MCF 10A (cell line): ENCODE measurements at regions not wholly inside any gene's neighbourhood (a gene's known extent, or its start where the extent isn't known, plus 50 kb on each side); places are given as distances from the start of the nearest gene placed in this dataset.

Experiments used
- BruUV-seq: library from RNA; stranded (reverse); fragments of 400-500 nt; replicated peaks from 2 replicates; lab custom pipeline; 2021; lab: Mats Ljungman, UMichigan
- CTCF ChIA-PET: fragments of 300-600 bp; sonication (Branson Sonifier 250); formaldehyde crosslinking; extraction: SDS; loops from one replicate; lab custom pipeline; 2021; ENCODE audit warnings: antibody characterized with exemption, inconsistent platforms; lab: Yijun Ruan, JAX
- POLR2A ChIA-PET: fragments of 300-600, 350-650 bp; sonication (Branson Sonifier 250); formaldehyde crosslinking; extraction: SDS; loops from one replicate; lab custom pipeline; 2020; ENCODE audit warnings: antibody characterized with exemption, inconsistent platforms; lab: Yijun Ruan, JAX
- DNase-seq: peaks from one replicate; pipeline ENCODE4 v3.0.0-alpha.2; 2018; ENCODE audit not compliant: unreplicated experiment
- H3K27ac Mint-ChIP-seq: one replicate; pipeline ENCODE4 v1.8.0; 2022; ENCODE audit warnings: mild to moderate bottlenecking, low read depth, mixed read lengths; ENCODE audit not compliant: unreplicated experiment
- H3K27me3 Mint-ChIP-seq: one replicate; pipeline ENCODE4 v1.8.0; 2022; ENCODE audit warnings: mixed read lengths; ENCODE audit not compliant: insufficient read depth, unreplicated experiment
- H3K36me3 Mint-ChIP-seq: one replicate; pipeline ENCODE4 v1.8.0; 2022; ENCODE audit warnings: mild to moderate bottlenecking, moderate library complexity, mixed read lengths; ENCODE audit not compliant: insufficient read depth, unreplicated experiment
- H3K4me1 Mint-ChIP-seq: one replicate; pipeline ENCODE4 v1.8.0; 2022; ENCODE audit warnings: mixed read lengths; ENCODE audit not compliant: insufficient read depth, unreplicated experiment
- H3K4me3 Mint-ChIP-seq: one replicate; pipeline ENCODE4 v1.8.0; 2022; ENCODE audit warnings: mild to moderate bottlenecking, moderate library complexity, mixed read lengths; ENCODE audit not compliant: unreplicated experiment
- H3K9me3 Mint-ChIP-seq: one replicate; pipeline ENCODE4 v1.8.0; 2022; ENCODE audit warnings: mixed read lengths; ENCODE audit not compliant: unreplicated experiment
- intact Hi-C: fragments of 100-400 bp; cut with micrococcal nuclease; formaldehyde crosslinking; loops from 2 replicates; pipeline ENCODE4 v1.14.1; 2022
- TF ChIP-seq, protein P1 (sequence below): fragments of 200-600 bp; IDR thresholded peaks from one replicate; pipeline ENCODE4 v1.8.0; 2022; ENCODE audit warnings: antibody characterized with exemption, mild to moderate bottlenecking; ENCODE audit not compliant: unreplicated experiment

DNA sequence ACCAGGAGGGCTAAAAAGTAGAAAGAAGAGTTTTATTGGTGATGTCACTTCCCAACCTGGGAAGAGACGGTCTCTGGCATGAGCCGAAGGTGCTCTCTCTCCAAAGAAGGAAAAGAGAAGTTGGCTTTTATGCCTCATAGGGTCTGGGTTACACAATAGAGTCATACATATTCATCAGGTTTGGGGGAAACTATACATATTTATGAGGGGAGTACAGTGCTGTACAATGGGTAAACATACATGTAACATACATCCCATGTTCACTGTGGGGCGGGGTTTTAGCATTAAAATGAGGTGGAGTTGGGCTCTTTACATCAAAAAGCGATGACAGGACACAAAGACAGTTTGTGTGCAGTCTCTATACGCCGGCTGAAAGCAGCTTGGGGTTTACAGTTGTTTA lies 701.7 kb downstream of the TYW1 start:
- H3K27ac Mint-ChIP-seq, result no peak overlapping the region
- H3K36me3 Mint-ChIP-seq, result peaks cover 7% of the 10 kb centered on the region
- intact Hi-C loops, result no loop called here
- H3K9me3 Mint-ChIP-seq, result peaks cover 40% of the 10 kb centered on the region
- ChIA-PET POLR2A (no interaction called here), CTCF (no interaction called here)
- no peaks in the 10 kb centered on the region for H3K27me3 Mint-ChIP-seq
- DNase-seq, result no peak
- no peak overlapping the region for H3K4me3 Mint-ChIP-seq
- BruUV-seq, result no TSS peak
- TF ChIP-seq, protein P1, sequence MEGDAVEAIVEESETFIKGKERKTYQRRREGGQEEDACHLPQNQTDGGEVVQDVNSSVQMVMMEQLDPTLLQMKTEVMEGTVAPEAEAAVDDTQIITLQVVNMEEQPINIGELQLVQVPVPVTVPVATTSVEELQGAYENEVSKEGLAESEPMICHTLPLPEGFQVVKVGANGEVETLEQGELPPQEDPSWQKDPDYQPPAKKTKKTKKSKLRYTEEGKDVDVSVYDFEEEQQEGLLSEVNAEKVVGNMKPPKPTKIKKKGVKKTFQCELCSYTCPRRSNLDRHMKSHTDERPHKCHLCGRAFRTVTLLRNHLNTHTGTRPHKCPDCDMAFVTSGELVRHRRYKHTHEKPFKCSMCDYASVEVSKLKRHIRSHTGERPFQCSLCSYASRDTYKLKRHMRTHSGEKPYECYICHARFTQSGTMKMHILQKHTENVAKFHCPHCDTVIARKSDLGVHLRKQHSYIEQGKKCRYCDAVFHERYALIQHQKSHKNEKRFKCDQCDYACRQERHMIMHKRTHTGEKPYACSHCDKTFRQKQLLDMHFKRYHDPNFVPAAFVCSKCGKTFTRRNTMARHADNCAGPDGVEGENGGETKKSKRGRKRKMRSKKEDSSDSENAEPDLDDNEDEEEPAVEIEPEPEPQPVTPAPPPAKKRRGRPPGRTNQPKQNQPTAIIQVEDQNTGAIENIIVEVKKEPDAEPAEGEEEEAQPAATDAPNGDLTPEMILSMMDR, result no peak
- no peaks in the 10 kb centered on the region for H3K4me1 Mint-ChIP-seq

DNA sequence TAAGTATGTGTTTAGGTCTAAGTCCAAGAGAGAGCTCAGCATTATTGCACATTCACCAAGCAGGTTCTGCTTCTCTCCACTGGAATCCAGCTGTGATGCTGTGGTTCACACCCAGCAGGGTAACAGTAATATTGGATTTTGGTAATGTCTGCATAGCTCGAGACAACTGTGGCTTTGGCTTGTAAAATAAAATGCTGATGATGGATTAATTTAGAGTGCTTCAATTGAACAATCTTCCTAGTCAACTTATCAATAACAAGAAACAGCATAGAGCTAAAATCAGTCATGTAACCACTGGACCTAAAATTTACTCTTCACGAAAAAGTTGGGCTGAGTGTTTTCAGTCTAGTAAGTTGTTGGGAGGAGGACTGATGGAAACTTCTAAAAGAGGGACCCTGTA lies 709.2 kb downstream of the TYW1 start:
- Mint-ChIP-seq H3K27ac (no peak overlapping the region), H3K27me3 (no peaks in the 10 kb centered on the region), H3K36me3 (peaks cover 7% of the 10 kb centered on the region), H3K4me1 (no peaks in the 10 kb centered on the region), H3K4me3 (no peak overlapping the region), H3K9me3 (peaks cover 52% of the 10 kb centered on the region)
- intact Hi-C loops, result no loop called here
- POLR2A ChIA-PET, result no interaction called here
- DNase-seq, result no peak
- CTCF ChIA-PET, result interaction anchor here (0.8 kb wide), 1 partner anchor 13 kb away, joined by 3 read pairs; no protein-coding TSS in a partner anchor
- TF ChIP-seq, protein P1, result no peak
- BruUV-seq, result no TSS peak

GRCh38 chr7:67711706-67712105 lies 715.1 kb downstream of the TYW1 start:
- Mint-ChIP-seq H3K27ac (no peak overlapping the region), H3K4me3 (no peak overlapping the region), H3K36me3 (no peaks in the 10 kb centered on the region), H3K4me1 (no peaks in the 10 kb centered on the region), H3K9me3 (peaks cover 51% of the 10 kb centered on the region), H3K27me3 (no peaks in the 10 kb centered on the region)
- BruUV-seq, result no TSS peak
- ChIA-PET CTCF (no interaction called here), POLR2A (no interaction called here)
- intact Hi-C loops, result no loop called here
- TF ChIP-seq, protein P1, result no peak
- no peak for DNase-seq

- TF ChIP-seq, protein P1, result no peak
- no TSS peak for BruUV-seq
- CTCF ChIA-PET, result interaction anchor here (0.6 kb wide), 1 partner anchor 913 kb away, joined by 5 read pairs; no protein-coding TSS in a partner anchor
- Mint-ChIP-seq H3K4me3 (no peak overlapping the region), H3K4me1 (no peaks in the 10 kb centered on the region), H3K36me3 (no peaks in the 10 kb centered on the region), H3K9me3 (peaks cover 54% of the 10 kb centered on the region), H3K27me3 (no peaks in the 10 kb centered on the region), H3K27ac (no peak overlapping the region)
- POLR2A ChIA-PET, result no interaction called here
- intact Hi-C loops, result no loop called here
- no peak for DNase-seq
Measured at GRCh38 chr7:67713451-67714056, 716.9 kb downstream of the TYW1 start.
